Suprapubic skin (tissue), 3 donors: ENCODE measurements at regions not wholly inside any gene's neighbourhood (a gene's known extent, or its start where the extent isn't known, plus 50 kb on each side); places are given as distances from the start of the nearest gene placed in this dataset.

Experiments used
- POLR2AphosphoS5 ChIP-seq, 3 donors: sonication (generic); formaldehyde crosslinking; IDR thresholded peaks; one replicate each; pipeline ENCODE4 v1.6.1; 2017; ENCODE audit warnings: antibody characterized with exemption in 3 of 3
- TF ChIP-seq, protein P1 (sequence below), 2 donors: fragments of 200-600 bp in 1 of 2; fragments of 450-650 bp in 1 of 2; sonication (generic) in 1 of 2; IDR thresholded peaks; one replicate each; pipeline ENCODE4 v1.5.1; 2016 to 2019; ENCODE audit warnings: antibody characterized with exemption in 2 of 2, mild to moderate bottlenecking in 1 of 2, moderate library complexity in 1 of 2

DNA sequence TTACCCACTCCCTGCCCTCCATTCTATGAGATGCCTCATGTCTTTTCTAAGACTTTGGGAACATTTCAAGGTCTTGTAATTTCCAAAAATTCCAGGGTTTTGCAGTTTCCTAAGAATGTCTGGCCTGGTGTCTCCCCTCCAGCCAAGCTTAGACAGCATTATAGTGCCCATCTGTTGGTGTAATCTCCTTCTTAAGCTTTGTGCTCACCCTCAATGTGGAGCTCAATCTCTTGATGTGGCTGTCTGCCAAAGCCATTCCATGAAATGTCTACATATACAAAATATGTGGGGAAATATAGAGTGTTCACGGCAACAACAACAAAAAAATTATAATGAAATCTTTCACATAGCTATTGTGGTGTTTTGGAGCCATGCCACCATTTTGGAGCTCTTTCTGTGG lies 558.4 kb downstream of the PIK3C3 start:
- TF ChIP-seq, protein P1, sequence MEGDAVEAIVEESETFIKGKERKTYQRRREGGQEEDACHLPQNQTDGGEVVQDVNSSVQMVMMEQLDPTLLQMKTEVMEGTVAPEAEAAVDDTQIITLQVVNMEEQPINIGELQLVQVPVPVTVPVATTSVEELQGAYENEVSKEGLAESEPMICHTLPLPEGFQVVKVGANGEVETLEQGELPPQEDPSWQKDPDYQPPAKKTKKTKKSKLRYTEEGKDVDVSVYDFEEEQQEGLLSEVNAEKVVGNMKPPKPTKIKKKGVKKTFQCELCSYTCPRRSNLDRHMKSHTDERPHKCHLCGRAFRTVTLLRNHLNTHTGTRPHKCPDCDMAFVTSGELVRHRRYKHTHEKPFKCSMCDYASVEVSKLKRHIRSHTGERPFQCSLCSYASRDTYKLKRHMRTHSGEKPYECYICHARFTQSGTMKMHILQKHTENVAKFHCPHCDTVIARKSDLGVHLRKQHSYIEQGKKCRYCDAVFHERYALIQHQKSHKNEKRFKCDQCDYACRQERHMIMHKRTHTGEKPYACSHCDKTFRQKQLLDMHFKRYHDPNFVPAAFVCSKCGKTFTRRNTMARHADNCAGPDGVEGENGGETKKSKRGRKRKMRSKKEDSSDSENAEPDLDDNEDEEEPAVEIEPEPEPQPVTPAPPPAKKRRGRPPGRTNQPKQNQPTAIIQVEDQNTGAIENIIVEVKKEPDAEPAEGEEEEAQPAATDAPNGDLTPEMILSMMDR (IDR thresholded peaks at IDR 0.05): no peak
- no peak for TF ChIP-seq POLR2AphosphoS5 (IDR thresholded peaks at IDR 0.05)
